ENCODE measurements at regions not wholly inside any gene's neighbourhood (a gene's known extent, or its start where the extent isn't known, plus 50 kb on each side); places are given as distances from the start of the nearest gene placed in this dataset.

DNA sequence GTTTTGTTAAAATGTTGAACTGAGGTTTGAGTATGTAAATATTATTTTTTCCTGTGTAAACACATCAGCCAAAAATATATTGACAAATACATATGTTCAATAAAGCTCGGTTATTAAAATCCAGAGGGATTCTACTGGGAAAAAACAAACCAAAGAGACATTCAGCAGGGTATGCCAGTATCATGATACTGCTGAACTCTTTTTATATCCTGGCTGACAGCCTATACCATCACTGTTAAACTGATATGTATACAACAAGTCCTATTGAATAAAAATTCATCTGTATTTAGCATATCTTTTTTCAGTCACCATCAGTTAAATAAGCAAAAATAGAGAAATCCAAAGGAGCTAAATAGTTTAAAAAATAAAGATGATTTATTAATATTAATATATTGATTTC, 71.6 kb upstream of the NEO1 start:
- TF ChIP-seq, protein P1, sequence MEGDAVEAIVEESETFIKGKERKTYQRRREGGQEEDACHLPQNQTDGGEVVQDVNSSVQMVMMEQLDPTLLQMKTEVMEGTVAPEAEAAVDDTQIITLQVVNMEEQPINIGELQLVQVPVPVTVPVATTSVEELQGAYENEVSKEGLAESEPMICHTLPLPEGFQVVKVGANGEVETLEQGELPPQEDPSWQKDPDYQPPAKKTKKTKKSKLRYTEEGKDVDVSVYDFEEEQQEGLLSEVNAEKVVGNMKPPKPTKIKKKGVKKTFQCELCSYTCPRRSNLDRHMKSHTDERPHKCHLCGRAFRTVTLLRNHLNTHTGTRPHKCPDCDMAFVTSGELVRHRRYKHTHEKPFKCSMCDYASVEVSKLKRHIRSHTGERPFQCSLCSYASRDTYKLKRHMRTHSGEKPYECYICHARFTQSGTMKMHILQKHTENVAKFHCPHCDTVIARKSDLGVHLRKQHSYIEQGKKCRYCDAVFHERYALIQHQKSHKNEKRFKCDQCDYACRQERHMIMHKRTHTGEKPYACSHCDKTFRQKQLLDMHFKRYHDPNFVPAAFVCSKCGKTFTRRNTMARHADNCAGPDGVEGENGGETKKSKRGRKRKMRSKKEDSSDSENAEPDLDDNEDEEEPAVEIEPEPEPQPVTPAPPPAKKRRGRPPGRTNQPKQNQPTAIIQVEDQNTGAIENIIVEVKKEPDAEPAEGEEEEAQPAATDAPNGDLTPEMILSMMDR (conservative IDR thresholded peaks at IDR 0.05; ENCODE audit: low read depth, low read length), result no peak
- no peak for TF ChIP-seq EZH2 (IDR thresholded peaks at IDR 0.05; ENCODE audit: borderline replicate concordance, low read depth, low read length, poor library complexity, severe bottlenecking)
